COLO668 (cell line): ENCODE measurements at regions not wholly inside any gene's neighbourhood (a gene's known extent, or its start where the extent isn't known, plus 50 kb on each side); places are given as distances from the start of the nearest gene placed in this dataset.

ENCODE experiments used
- DNase-seq: peaks from one replicate; lab custom pipeline; 2025; ENCODE audit not compliant: unreplicated experiment; lab: John Stamatoyannopoulos, UW

DNA sequence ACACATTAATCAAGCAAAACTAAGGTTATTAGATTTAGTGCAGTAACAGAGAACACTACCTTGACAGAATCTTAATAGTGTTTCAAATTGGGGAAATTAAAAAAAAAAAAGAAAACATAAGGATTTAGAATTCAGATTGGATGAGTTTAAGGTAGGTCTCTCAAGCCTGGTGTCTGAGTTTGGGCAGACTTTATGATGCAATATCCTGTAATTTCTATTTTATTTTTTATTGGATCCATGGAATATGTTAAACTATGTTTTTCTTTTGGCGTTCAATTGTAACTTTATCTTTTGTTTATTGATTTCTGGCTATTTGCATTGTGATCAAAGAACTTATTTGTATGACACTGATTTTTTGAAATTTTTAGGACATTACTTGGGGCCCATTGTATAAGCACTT lies 394.1 kb upstream of the NETO1 start:
- no peak for DNase-seq

GRCh38 chr18:73261243-73261642 lies 393.5 kb upstream of the NETO1 start:
- DNase-seq = no peak

GRCh38 chr18:73258375-73259087 lies 390.7 kb upstream of the NETO1 start:
- DNase-seq = no peak

DNA sequence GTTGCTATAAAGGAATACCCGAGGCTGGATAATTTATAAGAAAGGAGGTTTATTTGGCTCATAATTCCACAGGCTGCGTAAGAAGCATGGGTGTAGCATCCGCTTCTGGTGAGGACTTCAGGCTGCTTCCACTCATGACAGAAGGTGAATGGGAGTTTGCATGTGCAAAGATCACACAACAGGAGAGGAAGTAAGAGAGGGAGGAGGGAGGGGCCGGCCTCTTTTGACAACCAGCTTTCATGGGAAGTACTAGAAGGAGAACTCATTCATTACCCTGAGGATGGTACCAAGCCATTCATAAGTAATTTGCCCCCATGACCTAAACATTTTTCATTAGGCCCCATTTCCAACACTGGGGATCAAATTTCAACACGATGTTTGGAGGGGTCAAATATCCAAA lies 386.8 kb upstream of the NETO1 start:
- no peak for DNase-seq

DNA sequence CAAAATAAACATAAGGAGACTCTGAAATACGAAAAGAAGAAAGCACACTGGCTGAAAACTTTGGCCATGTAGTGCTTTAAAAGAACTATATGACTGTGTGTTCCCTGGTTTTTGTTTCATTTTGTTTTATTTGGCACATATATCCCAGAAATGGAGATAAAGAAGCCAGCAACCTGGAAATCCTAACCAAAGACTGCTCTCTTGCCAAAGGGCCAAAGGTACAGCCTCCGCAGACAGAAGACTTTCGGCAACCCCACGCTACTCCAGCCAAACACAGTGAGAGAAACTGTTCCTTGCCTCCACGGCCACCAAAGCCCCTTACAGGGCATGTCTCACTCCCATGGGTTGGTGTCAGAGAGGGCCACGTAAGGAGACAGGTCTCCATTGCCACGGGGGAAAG lies 381.2 kb upstream of the NETO1 start:
- DNase-seq = no peak

DNA sequence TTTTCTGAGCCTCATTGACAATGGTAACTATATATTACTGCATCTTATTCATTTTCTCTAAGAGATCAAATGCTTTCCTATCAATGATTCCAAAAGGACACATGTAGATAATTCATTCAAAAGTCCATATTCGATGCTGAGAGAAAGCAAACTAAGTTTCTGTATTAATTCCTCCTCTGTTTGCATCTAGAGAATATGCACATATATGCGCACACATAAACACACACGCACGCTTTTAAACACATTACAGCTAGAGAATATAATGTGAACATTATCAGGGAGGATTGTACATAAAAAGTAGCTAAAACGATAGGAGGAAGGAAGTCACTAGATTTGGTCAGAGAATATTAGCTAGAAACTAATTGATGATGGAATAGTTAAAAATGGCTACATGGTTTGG lies 379.0 kb upstream of the NETO1 start:
- no peak for DNase-seq

GRCh38 chr18:73245345-73245744 lies 377.6 kb upstream of the NETO1 start:
- peak; percentile 21 for DNase-seq

GRCh38 chr18:73244401-73244800 lies 376.6 kb upstream of the NETO1 start:
- no peak for DNase-seq

DNA sequence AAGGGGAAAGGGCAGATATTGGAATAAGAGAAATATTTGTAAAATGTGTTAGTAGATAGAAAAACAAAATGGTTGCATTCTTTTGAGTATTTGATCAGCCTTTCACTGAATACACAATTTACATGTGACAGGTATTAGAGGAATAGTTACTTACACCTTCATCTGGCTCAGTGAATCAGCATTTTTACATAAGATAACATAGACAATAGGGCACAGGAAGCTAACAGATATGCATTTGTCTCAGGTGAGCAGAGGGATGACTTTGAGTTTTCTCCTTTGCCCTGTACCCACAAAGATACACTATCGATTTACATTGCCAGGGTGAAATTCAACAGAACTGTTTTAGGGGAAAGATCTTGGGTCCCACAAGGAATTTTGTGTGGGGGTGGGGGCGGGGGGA lies 373.1 kb upstream of the NETO1 start:
- no peak for DNase-seq

GRCh38 chr18:73235921-73236320 lies 368.1 kb upstream of the NETO1 start:
- DNase-seq = no peak

- DNase-seq = no peak
These were observed 367.7 kb upstream of the NETO1 start for GRCh38 chr18:73235491-73235890.

DNA sequence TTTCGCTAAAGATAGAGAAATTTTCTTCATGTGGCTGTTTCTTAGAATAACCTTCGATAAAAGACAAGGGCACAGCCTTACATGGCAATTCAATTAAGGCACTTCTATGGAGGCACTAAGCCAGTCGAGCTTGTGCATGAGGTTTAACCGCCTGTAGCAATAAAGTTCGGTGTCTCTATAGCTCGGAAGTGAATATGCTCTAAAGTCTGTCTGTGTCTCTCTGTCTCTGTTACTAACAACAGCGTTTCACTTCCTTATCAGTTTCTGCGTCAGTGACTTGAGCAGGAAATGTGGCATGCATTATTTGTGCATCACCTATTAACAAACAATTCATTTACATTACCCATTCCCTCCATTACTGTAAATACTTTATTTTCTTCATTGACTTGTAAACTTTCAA lies 365.1 kb upstream of the NETO1 start:
- DNase-seq = no peak

- DNase-seq = no peak
These were observed 352.9 kb upstream of the NETO1 start for GRCh38 chr18:73220663-73221062.

- no peak for DNase-seq
These were observed 350.5 kb upstream of the NETO1 start for GRCh38 chr18:73218293-73218692.

- no peak for DNase-seq
These were observed 347.2 kb upstream of the NETO1 start for GRCh38 chr18:73214970-73215369.

GRCh38 chr18:73212442-73212841 lies 344.7 kb upstream of the NETO1 start:
- DNase-seq = no peak

- DNase-seq = no peak
These were observed 334.2 kb upstream of the NETO1 start for GRCh38 chr18:73201940-73202339.

- no peak for DNase-seq
These were observed 331.4 kb upstream of the NETO1 start for GRCh38 chr18:73199151-73199550.

GRCh38 chr18:73189718-73190117 lies 321.9 kb upstream of the NETO1 start:
- no peak for DNase-seq

DNA sequence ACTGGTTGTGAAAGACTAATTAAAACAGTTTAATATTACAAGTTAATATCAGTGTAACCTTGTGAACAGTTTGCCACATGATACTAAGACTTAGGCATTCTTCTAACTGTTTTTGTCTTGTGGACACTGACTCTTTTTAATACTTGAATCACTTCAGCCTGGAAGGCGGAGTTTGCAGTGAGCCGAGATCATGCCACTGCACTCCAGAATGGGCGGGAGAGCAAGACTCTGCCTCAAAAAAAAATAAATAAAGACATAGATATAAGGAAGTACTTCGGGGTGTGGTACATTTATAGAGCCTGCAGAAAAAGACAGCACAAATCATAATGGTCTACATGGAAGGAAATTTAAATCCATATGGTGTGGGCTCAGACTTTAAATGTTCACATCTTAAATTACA lies 300.4 kb upstream of the NETO1 start:
- DNase-seq = no peak

DNA sequence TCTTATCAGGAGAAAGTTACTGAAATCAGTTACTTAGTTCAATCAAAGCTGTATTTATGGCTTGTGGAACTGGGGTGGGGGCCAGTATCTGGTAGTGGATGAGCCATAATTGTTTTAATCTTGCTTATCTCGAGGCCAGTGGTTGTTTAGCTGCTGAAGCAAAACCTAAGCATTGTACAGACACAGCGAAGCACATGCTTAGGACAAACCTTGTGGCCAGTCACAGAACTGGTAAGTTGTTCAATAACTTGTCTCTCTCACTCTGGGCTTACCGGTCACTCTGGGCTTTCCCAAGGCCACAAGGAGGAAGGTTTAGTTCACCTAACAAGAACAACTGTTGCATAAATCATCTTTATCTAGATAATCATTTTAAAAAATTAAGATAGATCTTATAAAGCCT lies 296.6 kb upstream of the NETO1 start:
- no peak for DNase-seq

GRCh38 chr18:73163236-73163635 lies 295.4 kb upstream of the NETO1 start:
- no peak for DNase-seq

GRCh38 chr18:73156117-73156516 lies 288.3 kb upstream of the NETO1 start:
- DNase-seq = no peak
